ENCODE measurements at regions not wholly inside any gene's neighbourhood (a gene's known extent, or its start where the extent isn't known, plus 50 kb on each side); places are given as distances from the start of the nearest gene placed in this dataset.

DNA sequence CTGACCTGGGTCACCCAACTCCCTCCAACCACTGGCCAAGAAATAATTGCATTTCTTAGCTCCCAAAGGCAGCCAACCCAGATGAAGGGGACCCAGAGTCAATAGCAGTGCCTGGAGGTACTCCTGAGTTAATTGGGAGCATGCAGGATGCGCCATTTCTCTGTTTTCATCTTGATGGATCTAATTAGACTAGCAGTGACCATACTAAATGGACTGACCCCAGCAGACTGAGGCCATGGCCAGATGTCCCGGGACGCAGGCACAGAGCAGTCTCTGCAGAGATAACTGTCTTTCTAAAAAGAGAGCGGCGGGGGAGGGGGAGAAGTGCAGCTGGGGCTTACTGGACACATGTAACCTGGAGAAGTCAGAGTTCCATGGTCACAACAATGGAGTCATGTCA is 53.2 kb upstream of the CMKLR1 start:
- TF ChIP-seq, protein P1, sequence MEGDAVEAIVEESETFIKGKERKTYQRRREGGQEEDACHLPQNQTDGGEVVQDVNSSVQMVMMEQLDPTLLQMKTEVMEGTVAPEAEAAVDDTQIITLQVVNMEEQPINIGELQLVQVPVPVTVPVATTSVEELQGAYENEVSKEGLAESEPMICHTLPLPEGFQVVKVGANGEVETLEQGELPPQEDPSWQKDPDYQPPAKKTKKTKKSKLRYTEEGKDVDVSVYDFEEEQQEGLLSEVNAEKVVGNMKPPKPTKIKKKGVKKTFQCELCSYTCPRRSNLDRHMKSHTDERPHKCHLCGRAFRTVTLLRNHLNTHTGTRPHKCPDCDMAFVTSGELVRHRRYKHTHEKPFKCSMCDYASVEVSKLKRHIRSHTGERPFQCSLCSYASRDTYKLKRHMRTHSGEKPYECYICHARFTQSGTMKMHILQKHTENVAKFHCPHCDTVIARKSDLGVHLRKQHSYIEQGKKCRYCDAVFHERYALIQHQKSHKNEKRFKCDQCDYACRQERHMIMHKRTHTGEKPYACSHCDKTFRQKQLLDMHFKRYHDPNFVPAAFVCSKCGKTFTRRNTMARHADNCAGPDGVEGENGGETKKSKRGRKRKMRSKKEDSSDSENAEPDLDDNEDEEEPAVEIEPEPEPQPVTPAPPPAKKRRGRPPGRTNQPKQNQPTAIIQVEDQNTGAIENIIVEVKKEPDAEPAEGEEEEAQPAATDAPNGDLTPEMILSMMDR (IDR thresholded peaks at IDR 0.05), result no peak
- no peak for TF ChIP-seq POLR2A (IDR thresholded peaks at IDR 0.05)
